ENCODE measurements at regions not wholly inside any gene's neighbourhood (a gene's known extent, or its start where the extent isn't known, plus 50 kb on each side); places are given as distances from the start of the nearest gene placed in this dataset.

GRCh38 chr3:1929788-1930414, 168.8 kb upstream of the CNTN4 start:
- H3K36me3 ChIP-seq (replicated peaks): no peaks in the 10 kb centered on the region
- no peak overlapping the region for H3K4me3 ChIP-seq (ENCODE audit: low read depth, low read length)
- H3K27ac ChIP-seq: no peak overlapping the region
- DNase-seq: no peak
- in situ Hi-C loops (cut with HindIII; ENCODE audit: low pct_ligation_motif_present, low sequenced_read_pairs): no loop called here
- TF ChIP-seq CTCF (IDR thresholded peaks at IDR 0.05; ENCODE audit: low read depth, low read length, missing control alignments): no peak
- no peaks in the 10 kb centered on the region for H3K27me3 ChIP-seq (replicated peaks)

- no peak for DNase-seq
- Histone ChIP-seq H3K27me3 (replicated peaks) (no peaks in the 10 kb centered on the region), H3K4me3 (ENCODE audit: low read depth, low read length) (no peak overlapping the region), H3K36me3 (replicated peaks) (no peaks in the 10 kb centered on the region), H3K27ac (no peak overlapping the region)
- no peak for TF ChIP-seq CTCF (IDR thresholded peaks at IDR 0.05; ENCODE audit: low read depth, low read length, missing control alignments)
- in situ Hi-C loops (cut with HindIII; ENCODE audit: low pct_ligation_motif_present, low sequenced_read_pairs): no loop called here
Measured at GRCh38 chr3:1938975-1939374, 159.7 kb upstream of the CNTN4 start.

- Histone ChIP-seq H3K4me3 (ENCODE audit: low read depth, low read length) (no peak overlapping the region), H3K27me3 (replicated peaks) (no peaks in the 10 kb centered on the region), H3K27ac (no peak overlapping the region), H3K36me3 (replicated peaks) (no peaks in the 10 kb centered on the region)
- no peak for DNase-seq
- no peak for TF ChIP-seq CTCF (IDR thresholded peaks at IDR 0.05; ENCODE audit: low read depth, low read length, missing control alignments)
- in situ Hi-C loops (cut with HindIII; ENCODE audit: low pct_ligation_motif_present, low sequenced_read_pairs): no loop called here
Measured at GRCh38 chr3:1942781-1943180, 155.9 kb upstream of the CNTN4 start.

- in situ Hi-C loops (cut with HindIII; ENCODE audit: low pct_ligation_motif_present, low sequenced_read_pairs): no loop called here
- Histone ChIP-seq H3K27me3 (replicated peaks) (no peaks in the 10 kb centered on the region), H3K27ac (no peak overlapping the region), H3K36me3 (replicated peaks) (no peaks in the 10 kb centered on the region), H3K4me3 (ENCODE audit: low read depth, low read length) (no peak overlapping the region)
- DNase-seq: no peak
- TF ChIP-seq CTCF (IDR thresholded peaks at IDR 0.05; ENCODE audit: low read depth, low read length, missing control alignments): no peak
Measured at GRCh38 chr3:1943395-1944118, 155.1 kb upstream of the CNTN4 start.

- Histone ChIP-seq H3K27ac (no peak overlapping the region), H3K27me3 (replicated peaks) (no peaks in the 10 kb centered on the region), H3K4me3 (ENCODE audit: low read depth, low read length) (no peak overlapping the region), H3K36me3 (replicated peaks) (no peaks in the 10 kb centered on the region)
- in situ Hi-C loops (cut with HindIII; ENCODE audit: low pct_ligation_motif_present, low sequenced_read_pairs): no loop called here
- no peak for TF ChIP-seq CTCF (IDR thresholded peaks at IDR 0.05; ENCODE audit: low read depth, low read length, missing control alignments)
- no peak for DNase-seq
Measured at GRCh38 chr3:1945698-1946097, 153.0 kb upstream of the CNTN4 start.
